Activated CD4-positive, alpha-beta T cell treated with anti-CD3 and anti-CD28 coated beads, Interleukin-2, Interleukin-4, amounts not matched to agents 100 ng/mL and 50 ng/mL, durations not matched to agents 16 hours and 8 hours (primary cell): ENCODE measurements at regions not wholly inside any gene's neighbourhood (a gene's known extent, or its start where the extent isn't known, plus 50 kb on each side); places are given as distances from the start of the nearest gene placed in this dataset.

ENCODE experiments used
- DNase-seq: peaks from one replicate; pipeline ENCODE4 v3.0.0-alpha.2; 2020; ENCODE audit warnings: low spot score

DNA sequence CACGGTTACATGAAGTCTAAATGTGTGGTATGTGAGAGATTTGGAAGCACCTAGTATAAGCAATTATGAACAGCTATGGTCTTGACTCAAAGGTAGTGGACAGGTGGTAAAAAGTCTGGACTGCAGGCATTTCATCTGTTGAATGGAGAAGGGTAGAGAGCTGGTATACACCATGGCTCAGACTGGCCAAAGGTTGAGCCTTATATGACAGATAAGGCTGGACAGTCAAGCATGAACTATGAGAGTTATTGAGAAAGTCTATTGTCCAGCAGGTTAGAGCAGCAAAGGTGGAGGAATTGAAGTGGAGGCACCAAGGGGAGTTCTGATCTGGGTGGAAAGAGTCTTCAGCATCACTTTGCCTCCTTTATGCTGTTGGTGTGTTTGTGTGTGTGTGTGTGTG lies 346.7 kb upstream of the SLC14A2 start:
- DNase-seq: no peak

DNA sequence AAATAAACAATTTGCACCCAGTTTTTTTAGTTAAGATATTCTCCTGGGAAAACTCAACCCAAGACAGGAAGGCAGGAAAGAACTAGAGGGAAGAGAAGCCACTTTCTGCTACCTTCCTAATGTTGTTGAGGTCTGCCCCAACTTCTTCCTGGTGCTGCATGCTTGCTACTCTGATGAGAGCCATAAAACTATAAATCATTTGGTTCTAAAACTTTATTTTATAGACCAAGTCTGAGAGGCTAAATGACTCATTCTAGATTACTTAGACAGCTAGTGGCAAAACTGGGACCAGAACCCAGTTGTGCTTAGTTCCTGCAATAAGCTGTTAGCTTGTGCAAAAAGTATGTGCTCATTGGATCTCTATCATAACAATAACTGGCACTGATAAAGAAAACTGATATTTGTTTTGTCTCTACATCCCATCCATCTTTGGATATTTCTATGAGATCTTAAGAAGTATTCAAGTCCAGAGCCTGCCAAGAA lies 344.9 kb upstream of the SLC14A2 start:
- no peak for DNase-seq

DNA sequence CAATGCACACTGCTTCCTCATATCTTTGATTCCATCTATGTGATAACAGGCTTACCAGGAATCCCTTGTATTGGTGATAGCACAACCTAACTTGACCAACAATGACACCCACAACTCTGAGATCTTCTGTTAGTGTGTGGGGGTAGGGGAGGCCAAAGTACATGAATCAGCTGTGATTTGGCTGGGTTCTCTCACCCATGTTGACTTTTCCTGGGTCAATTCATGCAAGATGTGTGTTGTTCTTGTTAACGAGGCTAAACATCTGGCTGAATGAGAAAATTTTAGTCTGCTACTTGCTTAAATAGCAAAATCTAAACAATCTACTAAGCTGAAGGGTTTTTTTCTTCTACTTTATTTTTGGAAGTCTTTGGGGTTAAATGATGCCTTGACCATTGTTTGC lies 341.2 kb upstream of the SLC14A2 start:
- DNase-seq: no peak

DNA sequence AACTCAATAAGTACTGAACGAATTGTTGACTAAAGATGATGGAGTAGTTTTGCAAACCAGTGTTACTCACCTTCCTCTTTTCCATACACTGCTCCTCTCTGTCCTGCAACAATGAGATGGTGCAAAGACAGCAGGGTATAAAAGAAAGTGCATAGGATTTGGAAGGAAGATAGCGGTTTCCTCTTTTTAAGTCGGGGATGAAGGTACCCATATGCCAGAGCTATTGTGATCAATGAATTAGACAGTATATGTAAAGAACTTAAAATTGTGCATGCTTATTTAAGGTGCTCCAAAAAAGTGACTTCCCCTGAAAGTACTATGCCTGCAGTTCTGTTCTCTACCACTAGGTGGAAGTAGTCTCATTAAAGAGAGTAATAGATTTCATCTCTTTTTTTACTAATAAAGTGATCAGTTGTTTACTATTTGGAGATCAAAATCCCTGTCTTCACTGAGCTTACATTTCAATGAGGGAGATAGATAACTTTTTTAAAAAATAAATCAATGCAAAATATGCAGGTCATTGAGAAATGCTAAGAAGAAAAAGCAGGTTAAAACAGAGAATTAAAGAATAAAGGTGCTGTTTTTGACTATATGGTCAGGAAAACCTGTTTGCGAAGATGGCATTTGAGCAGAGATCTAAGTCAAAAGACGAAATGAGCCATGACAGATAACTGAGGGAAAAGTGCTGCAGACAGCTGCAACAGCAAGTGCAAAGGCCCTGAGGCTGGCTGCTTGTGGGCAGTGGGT lies 339.7 kb upstream of the SLC14A2 start:
- peak; percentile 33 for DNase-seq

DNA sequence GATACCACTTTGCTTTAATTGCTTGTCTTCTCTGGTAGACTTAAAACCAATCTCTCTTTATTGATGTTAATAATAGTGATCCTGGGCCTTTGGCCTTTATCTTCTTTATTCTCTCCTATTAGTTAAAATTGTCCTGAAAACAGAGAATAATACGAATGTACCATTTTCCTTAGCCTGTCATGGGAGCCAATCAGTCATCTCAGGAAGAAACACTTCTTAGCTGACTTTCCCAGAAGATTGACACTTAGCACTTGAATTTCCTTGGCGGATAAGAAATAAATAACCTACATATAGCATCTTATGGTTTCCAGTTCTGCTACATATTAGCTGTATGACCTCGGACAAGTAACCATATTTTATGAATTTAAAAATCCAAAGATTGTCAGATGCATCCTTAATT lies 338.4 kb upstream of the SLC14A2 start:
- DNase-seq: no peak

DNA sequence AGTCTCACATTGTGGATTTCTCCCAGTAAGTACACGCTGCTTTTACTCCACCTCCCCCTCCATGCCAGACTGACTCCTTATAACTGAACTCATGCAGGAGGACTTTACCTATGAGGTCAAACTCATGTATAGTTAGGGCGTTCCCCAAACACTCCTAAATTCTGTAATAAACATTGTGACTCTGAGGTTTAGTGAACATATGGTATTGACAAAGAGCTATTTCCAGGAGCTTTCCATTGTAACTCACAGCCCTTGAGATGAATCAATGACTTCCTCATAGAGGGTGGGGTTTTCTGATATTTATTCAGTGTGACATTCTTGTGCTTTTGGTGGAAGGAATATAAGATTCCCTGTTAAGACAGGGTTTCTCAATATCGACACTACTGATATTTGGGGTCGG lies 337.4 kb upstream of the SLC14A2 start:
- DNase-seq: no peak

DNA sequence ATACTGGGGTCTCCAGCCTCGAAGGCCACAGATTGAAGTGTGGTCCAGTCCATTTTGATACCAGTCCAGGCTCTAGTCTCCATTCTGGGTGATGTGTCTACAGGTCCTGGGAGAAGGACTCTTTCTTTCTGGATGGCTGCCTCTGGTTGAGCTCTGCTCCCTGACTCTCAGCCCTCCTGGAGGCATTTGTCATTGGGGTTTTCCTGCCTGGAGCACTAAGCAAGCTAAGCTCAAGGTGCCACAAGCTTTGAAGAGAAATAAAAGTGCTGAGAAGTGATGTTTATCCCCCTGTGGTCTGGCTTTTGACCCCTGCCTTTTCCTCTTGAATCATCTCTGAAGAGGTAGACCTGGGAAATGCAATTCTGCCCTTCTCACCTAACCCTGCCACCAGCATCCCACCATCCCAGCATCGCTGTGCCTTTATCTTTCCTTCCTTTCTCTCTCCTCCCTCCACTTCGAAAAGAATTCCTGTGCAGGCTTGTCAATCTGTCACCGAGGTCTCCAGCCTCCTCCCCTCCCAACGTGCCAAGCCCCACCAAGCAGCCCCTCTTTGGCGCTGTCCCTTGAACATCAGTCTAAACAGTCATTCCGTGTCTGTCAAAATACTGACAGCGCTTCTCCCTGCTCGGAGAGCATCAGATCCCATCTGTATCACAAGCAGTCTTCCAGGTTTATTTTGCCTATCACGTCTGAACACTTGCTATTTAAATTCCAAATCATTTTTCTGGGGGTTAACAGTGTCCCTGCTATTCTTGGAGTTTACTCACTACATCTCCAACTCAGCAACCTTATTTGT lies 334.6 kb upstream of the SLC14A2 start:
- no peak for DNase-seq

DNA sequence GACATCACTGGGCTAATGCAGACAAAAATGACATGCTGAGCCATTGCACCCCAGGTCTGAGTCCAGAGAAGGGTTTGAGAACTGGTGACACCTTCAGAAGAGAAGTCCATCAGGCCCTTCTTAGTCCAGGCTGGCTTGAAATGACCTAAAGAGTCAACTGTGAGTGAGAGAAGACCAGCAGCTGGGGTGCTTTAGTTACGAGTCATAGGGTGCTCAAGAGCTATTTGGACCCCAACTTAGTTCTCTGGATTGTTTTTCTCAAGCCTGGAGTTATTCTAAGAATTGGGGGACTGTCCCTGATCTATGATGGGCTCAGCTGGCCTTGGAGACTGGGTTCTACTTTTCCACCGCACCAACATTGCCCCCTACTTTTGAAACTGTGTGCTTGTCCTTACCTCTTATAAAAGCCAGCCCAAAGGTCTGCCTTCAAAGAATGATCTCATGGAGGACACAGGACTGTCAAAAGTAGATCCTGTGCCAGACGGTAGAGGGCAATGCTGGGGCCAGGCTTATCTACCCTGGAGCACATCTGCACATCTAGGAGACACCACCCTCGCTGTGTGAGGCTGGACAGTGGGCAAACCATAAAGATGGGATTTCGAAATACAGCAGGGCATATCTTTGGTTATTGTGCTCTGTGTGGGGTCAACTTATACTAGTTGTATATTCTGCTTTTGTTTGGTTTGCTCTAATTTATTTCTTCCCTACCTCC lies 333.0 kb upstream of the SLC14A2 start:
- DNase-seq: no peak

DNA sequence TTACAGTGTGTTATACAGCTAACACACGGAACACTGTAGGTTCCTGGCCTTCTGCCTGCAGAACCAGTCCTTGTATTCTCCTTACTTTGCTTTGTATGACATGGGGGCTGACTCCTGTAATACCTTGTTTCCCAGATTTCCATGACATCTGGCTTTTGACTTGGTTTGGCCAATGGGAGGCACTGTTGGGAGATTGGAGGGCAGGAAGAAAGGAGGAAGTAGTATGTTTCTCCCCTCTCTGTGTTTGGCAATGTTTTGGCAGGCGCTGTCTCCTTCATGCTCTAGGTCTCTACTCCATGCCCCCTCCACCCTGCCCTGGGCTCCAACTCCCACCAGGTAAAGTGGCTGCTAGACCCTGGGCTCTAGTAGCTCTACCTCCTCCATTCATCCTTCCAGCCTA lies 331.1 kb upstream of the SLC14A2 start:
- DNase-seq: no peak

DNA sequence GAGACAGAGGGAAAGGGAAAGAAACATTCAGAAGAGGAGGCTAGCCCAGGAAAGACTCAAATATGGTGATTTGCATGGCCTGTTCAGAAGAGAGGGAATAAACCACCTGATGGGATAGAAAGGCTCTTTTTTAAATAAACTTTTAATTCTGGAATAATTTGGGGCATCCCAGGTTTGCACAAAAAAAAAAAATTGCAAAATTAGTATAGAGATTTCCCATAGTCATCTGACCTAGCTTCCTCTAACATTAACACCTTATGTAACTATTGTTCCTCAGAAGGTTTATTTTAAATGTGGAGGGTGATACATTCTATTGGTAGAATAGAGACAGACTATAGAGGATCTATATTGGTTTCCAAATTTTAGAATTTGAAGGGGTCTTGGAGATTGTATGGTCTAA lies 330.4 kb upstream of the SLC14A2 start:
- no peak for DNase-seq

DNA sequence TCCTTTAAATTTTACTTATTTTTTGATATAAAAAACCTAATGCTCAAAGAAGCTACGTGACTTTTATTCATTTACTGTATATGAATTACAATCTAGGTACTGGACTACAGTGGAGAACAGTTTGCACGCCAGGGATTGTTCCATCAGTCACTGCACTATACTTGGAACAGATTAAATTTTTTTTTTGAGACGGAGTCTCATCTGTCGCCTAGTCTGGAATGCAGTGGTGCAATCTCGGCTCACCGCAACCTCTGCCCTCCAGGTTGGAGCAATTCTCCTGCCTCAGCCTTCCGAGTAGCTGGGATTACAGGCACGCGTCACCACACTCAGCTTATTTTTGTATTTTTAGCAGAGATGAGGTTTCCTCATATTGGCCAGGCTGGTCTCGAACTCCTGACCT lies 330.0 kb upstream of the SLC14A2 start:
- no peak for DNase-seq

DNA sequence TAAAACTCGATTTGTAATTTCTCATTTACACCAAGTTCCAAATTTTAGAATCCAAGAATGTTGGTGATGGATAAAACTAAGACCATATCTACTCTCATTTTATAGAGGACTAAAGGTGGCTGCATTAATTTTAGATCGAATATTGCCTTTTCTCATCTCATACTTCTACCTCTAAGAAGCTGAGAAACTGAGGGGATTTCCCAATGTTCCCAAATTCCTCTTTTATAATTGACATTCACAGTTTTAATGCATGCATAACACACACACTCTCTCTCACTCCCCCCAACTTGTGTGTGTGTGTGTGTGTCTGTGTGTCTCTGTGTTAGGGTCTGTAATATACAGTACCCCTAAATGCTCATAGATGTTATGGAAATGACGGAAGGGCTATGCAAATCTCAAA lies 328.8 kb upstream of the SLC14A2 start:
- no peak for DNase-seq

DNA sequence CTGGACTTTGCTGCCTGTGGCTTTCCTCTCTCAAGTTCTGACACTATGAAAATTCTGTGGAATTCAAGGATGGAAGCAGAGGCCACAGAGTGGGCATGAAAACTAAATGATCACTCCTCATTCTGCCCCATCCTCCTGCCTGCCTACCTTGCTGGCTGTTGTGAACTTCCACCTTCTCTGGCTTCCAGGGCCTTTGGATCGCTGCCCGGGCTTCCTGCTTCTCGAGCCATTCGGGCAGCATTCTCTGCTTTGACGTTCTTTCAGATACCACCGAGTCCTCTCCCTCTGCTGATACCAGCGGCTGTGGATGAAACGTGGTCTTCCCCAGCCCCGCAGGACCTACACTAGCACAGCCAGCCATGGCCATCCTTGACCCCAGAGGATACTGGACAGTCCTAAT lies 327.7 kb upstream of the SLC14A2 start:
- DNase-seq: no peak

DNA sequence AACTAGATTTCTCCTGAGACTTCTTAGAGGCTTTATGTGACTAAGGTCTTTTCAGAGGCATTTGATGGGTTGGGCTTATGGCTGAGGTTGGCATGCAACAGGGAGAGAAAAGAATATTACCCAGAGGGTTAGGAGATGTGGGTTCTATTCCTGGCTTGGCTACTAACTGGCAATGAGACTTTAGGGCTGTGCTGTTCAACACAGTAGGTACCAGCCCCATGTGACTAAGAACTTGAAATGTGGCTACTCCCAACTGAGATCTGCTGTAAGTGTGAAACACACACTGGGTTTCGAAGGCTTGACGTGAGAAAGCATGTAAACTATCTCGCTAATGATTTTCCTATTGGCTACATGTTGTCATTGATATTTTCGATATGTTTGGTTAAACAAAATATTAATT lies 324.9 kb upstream of the SLC14A2 start:
- no peak for DNase-seq

DNA sequence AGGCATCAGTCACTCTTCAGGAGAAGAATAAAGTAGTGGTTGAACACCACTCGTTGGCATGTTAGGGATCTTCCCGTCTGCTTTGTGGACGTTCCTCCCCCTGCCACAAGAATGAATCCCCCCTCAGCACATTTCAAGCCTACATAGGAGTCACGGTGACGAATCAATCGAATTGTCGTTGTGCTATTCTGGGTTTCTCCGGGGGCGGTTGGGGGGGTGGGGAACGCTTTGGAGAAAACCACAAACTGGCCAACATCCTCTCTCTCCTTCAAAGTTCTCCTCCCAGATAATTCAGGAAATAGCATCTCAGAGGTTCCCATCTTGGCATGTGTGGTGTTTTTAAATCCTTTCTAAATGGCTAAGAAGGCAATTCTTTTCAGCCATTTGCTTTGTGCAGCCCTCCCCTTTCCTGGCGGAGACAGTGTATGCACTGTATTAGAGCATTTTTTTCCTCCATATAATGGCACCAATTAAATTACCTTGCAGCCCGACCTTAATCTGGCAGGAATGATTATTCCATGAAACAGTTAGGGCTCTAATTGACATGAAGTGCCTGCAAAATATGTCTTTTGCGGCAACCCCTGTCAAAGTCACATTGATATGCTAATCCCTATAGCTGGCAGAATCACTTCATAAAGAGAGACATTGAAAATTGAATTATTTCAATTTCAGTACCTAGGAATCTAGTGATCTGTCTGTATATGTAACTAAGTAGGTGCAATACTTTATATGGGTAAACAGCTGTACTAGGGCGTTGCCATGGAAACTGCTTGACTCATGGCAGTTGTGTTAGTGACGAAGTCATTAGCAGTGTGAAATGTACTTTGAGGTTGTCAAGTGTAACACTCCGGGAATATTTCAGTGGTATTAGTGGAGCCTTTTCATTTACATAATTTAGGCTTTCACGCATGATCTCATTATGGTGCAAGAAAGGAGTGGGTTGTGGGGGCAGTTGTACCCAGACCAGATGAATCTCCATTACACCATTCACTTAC lies 323.4 kb upstream of the SLC14A2 start:
- DNase-seq: no peak

DNA sequence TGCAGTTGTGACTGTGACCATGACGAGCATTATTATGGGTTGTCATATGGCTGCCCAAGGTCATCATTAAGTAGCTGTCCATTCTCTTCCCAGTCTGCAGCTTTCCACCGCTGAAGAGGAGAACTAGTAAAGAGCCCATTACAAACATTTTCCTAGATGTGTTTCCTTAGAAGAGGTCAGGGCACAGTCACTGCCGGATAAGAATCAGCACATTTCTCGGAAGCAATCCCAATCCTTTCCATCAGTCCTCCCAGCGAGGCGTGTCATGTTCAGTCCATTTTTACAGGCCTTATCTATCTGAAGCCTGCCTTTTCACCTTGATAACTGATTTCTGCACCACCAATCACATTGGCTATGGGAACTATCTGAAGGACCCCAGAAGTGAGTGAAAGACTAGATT lies 319.9 kb upstream of the SLC14A2 start:
- DNase-seq: no peak

DNA sequence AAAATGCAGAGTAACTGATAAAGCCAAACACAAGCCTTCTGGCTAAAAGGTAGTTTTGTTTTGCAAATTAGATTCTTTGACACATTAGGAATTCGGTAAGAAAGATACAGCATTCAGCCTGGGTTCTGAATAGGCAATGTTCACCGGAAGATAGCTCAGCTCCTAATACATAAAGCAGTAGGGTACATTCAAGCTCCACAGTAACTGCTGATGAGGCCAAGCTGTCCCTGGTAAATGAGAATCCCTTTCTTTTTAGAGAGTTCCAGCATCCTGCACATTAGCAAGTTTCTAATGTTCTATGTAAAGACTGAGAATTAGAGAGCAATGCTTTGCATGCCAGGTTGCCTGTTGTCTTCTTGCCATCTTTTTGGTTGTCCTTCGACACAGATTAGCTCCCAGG lies 316.3 kb upstream of the SLC14A2 start:
- no peak for DNase-seq

DNA sequence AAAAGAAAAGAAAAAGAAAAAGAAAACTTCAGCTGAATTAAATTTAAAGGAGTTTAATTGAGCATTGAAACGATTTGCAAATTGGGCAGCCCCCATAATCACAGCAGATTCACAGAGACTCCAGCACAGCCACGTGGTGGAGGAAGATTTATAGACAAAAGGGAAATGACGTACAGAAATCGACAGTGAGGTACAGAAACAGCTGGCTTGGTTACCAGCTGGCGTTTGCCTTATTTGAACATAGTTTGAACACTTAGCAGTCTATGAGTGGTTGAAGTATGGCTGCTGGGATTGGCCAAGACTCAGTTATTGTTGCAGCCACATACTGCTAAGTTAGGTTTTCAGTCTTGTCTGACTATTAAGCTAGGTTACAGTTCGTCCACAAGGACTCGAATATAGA lies 312.2 kb upstream of the SLC14A2 start:
- DNase-seq: no peak

DNA sequence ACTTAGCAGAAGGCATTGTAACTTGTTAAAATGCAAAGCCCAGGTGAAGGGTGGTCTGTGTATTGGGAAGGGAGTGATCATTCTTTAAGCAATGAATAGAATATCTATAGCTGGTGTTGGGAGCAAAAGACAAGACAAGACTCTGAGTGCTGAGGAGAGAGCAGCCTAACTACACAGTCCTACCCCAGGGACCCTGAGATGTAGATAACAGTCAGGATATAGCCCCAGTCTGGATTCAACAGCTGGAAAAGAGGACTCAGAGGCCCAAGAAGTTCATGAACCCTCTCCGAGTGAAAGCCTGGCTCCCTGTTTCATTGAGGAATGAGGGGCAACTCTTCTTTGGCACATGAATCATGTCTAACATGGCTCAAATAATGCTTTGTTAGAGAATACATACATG lies 310.7 kb upstream of the SLC14A2 start:
- DNase-seq: no peak

DNA sequence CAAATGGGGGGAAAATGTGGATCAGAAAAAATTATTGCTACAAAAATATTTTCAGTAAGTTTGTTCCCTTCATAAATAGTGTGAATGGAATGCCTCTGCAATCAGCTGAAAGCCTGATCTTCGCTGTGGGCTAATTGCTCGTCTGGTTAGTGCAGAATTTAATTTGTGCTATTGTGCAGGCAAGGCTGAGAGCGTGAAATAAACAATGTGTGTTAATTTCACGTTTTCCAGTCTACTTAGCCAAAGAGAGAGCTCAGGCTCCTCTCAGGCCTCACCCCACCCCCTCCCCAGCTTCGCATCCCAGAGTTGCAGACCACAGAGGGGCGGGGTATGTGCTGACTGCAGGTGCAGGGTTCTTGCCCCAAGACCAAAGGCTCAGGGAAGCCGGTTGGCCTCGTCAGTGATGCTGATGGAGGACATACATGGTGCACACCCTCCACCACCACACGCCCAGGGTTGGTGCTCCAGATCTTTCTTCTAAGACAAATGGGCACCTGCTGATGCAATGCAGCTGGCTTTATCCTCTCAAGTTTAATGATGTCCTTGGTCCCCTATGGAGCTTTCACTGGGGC lies 302.6 kb upstream of the SLC14A2 start:
- DNase-seq: no peak

DNA sequence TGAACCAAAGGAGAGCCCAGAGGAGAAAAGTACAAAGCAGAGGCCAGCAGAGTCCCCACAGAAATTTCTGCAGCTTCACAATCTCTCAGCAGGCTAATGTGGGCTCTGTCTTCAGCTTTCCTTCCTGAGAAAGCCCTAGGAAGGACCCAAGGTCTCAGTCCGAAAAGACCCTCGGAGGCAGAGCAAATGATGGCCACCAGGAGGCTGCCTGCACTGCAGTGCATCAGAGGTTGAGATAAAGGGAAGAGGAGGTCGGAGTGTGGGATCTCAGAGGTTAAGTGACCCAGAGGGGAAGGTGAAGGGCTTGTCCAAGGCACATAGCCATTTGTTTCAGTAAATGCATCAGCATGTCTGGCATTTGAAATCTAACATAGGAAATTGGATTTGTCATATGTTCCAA lies 299.1 kb upstream of the SLC14A2 start:
- no peak for DNase-seq
